IPS-11a (cell line): ENCODE measurements at regions not wholly inside any gene's neighbourhood (a gene's known extent, or its start where the extent isn't known, plus 50 kb on each side); places are given as distances from the start of the nearest gene placed in this dataset.

Experiments used
- H3K4me3 ChIP-seq: one replicate; pipeline ENCODE4 v1.5.1; 2013; ENCODE audit warnings: low read depth, low read length, control low read depth

DNA sequence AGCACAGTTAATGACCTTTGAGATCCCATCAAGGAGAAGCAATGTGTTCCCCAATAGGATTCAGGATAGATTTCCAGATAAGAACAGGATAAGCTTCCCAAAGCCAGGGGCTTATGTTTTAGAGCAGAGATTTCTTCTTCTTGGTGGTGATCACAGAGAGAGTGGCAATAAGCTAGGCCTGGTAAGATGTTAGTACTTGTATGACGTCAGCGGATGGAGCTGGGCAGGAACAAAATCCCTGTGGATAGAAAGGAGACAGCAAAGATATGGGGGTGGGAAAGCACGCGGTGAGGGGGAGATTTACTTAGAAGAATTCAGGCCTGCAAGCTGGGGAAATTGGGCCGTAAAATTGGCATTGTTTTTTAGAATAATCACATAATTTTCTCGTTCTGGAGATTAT, 323.0 kb downstream of the MTX2 start:
- no peak overlapping the region for H3K4me3 ChIP-seq

DNA sequence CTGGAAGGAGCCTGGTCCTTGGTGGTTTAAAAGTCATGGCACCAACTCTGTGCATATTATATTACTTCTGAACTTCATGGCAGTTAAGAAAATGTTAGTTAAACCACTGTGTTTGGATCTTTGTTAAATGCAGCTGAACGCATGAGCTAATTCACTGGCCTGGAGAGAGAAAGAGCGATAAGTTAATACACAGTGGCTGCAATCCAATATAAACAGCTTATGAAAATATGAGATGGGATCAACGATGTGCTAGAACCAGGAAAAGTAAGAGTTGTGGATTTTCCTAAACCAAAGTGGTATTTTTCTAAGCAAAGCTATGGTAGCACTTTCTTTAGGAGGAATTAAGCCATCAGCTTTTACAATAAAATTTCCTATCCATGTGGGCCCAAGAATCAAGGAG, 326.7 kb downstream of the MTX2 start:
- no peak overlapping the region for H3K4me3 ChIP-seq

- H3K4me3 ChIP-seq, result no peak overlapping the region
These were observed 328.7 kb downstream of the MTX2 start for GRCh38 chr2:176597916-176598315.

GRCh38 chr2:176598351-176598750, 329.1 kb downstream of the MTX2 start:
- no peak overlapping the region for H3K4me3 ChIP-seq

- H3K4me3 ChIP-seq, result no peak overlapping the region
These were observed 330.7 kb downstream of the MTX2 start for GRCh38 chr2:176599796-176600485.

GRCh38 chr2:176601066-176601465, 331.8 kb downstream of the MTX2 start:
- no peak overlapping the region for H3K4me3 ChIP-seq

- H3K4me3 ChIP-seq, result no peak overlapping the region
These were observed 342.8 kb downstream of the MTX2 start for GRCh38 chr2:176612036-176612435.

GRCh38 chr2:176612736-176613135, 343.5 kb downstream of the MTX2 start:
- no peak overlapping the region for H3K4me3 ChIP-seq

GRCh38 chr2:176613323-176613987, 344.2 kb downstream of the MTX2 start:
- H3K4me3 ChIP-seq, result no peak overlapping the region

- no peak overlapping the region for H3K4me3 ChIP-seq
These were observed 344.8 kb downstream of the MTX2 start for GRCh38 chr2:176614049-176614448.

- H3K4me3 ChIP-seq, result no peak overlapping the region
These were observed 345.7 kb downstream of the MTX2 start for GRCh38 chr2:176614930-176615329.

GRCh38 chr2:176619504-176619903, 350.3 kb downstream of the MTX2 start:
- H3K4me3 ChIP-seq, result no peak overlapping the region

- H3K4me3 ChIP-seq, result no peak overlapping the region
These were observed 352.1 kb downstream of the MTX2 start for GRCh38 chr2:176621350-176621749.

- no peak overlapping the region for H3K4me3 ChIP-seq
These were observed 353.6 kb downstream of the MTX2 start for GRCh38 chr2:176622792-176623191.

DNA sequence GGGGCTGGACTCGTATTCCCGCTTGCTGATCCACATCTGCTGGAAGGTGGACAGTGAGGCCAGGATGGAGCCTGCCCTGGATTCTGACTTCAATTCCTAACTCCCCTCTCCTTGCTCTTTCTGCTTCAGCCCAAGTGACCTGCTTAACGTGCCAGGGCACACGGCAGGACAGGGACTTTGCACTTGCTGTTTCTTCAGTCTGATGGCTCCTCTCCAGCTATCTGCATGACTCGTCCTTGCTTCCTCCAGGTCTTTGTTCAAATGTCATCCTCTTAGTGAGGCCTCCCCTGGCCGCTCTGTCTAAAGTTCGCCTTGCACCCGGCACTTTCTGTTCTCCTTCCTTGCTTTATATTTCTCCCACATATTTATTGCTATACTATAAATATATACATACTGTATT, 357.6 kb downstream of the MTX2 start:
- H3K4me3 ChIP-seq, result no peak overlapping the region

DNA sequence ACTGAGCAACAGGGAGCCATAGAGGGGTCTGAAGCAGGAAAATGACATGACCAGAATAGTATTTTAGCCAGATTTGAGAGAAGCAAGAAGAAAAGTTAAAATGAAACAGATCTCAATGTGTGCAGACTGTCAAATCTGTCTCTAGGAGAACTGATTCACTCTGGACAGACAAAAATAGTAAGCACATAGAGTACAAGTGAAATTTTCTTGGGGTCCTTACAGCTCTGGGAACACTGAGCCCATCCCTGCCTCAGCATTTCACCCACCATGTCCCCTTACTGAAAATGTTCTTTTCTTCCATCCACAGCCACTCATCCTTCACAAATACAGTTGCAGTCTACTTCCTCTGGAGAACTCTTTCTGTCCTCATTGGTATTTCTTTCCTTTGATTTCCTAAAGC, 359.2 kb downstream of the MTX2 start:
- no peak overlapping the region for H3K4me3 ChIP-seq

DNA sequence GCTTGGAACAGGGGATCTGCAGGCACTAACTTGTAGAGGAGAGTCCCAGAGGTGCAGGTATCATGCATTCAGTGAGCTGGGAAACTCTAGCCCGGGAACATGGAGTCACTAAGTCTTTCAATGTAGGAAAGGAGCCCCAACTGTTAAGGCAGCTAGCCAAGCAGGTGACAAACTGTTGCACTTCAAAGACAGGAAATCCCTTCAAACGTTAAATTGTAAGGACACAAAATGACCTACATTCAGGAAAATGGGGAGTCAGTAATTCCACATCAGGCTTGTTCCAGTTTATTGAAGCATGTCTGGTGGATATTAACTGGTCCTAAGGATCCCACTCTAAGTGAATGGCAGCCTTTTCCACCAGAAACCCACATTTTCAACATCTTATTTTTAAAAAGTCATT, 364.5 kb downstream of the MTX2 start:
- H3K4me3 ChIP-seq, result no peak overlapping the region

DNA sequence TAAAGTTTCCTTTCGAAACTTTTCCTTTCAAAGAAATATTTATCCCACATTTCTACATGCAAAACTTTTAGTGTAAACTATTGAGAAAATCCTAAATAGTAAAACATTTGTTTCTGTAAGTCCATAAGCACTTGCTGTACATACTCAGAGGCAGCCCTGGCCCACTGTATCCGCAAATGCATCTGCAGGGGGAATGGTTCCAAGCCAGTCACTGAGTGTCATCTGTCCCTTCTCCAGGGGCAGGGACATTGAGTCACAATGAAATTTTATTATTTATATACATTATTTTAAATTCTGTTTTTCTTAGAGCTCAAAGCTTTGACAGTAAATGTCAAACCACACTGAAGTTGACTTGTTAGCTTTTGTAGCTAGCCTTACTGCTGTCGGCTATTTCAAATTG, 367.2 kb downstream of the MTX2 start:
- no peak overlapping the region for H3K4me3 ChIP-seq

- H3K4me3 ChIP-seq, result peak overlapping the region; percentile 40
These were observed 367.9 kb downstream of the MTX2 start for GRCh38 chr2:176637142-176637485.

GRCh38 chr2:176637486-176638166, 368.4 kb downstream of the MTX2 start:
- H3K4me3 ChIP-seq, result peak overlapping the region; percentile 40

DNA sequence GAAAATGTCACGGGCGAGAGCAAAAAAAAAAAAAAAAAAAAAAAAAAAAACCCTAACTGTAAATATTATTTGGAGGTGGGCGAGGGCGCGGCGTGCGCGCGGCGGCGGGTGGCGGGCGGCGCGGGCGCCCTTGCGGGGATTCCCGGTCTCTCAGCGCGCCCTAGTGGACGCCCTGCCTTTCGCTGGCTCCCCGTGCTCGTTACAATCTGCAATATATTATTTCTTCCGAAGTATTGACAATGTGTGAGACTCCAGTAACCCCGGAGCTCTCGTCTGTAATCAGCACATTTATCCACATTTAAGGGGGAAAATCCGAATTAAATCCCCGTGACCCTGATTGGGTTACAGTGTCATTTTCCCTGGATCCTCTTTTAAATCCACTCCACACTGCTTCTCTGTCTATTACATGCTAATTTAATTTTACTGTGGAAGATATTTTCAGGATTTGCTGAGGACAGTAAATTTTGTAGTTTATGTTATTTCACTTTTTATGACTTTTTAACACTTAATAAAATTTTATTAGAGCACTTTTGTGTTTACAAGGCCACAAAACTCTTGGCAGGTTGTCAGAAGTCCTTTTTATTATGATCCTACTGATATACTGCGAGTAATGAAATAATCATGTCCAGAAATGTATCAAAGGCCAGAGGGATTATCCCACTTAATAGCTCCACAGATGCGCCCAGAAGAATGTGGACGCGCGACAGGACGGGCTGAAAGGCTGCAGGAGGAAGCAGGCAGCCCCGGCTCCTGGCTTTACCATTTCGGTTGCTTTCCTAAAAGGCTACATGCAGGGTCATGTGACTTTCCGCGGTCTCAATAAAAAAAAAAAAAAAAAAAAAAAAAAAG, 369.1 kb downstream of the MTX2 start:
- peak overlapping the region; percentile 40 for H3K4me3 ChIP-seq

- H3K4me3 ChIP-seq, result no peak overlapping the region
These were observed 369.7 kb downstream of the MTX2 start for GRCh38 chr2:176639016-176639343.
